Mesodermal cell (in vitro differentiated cells): ENCODE measurements at regions not wholly inside any gene's neighbourhood (a gene's known extent, or its start where the extent isn't known, plus 50 kb on each side); places are given as distances from the start of the nearest gene placed in this dataset.

Source experiments
- H3K27ac ChIP-seq: 2 replicates; pipeline ENCODE4 v1.7.0; 2013; ENCODE audit warnings: mild to moderate bottlenecking, low read depth, low read length, moderate library complexity; ENCODE audit not compliant: severe bottlenecking
- H3K36me3 ChIP-seq: 2 replicates; pipeline ENCODE4 v1.7.1; 2013; ENCODE audit warnings: mild to moderate bottlenecking, low read length, moderate library complexity; ENCODE audit not compliant: control insufficient read depth, insufficient read depth
- H3K4me1 ChIP-seq: one replicate; pipeline ENCODE4 v1.7.1; 2013; ENCODE audit warnings: mild to moderate bottlenecking, low read length; ENCODE audit not compliant: insufficient read depth, control insufficient read depth, poor library complexity, severe bottlenecking
- H3K4me3 ChIP-seq: 2 replicates; pipeline ENCODE4 v1.7.0; 2013; ENCODE audit warnings: low read length, control low read depth, mild to moderate bottlenecking; ENCODE audit not compliant: insufficient read depth, poor library complexity, severe bottlenecking; ENCODE audit errors: extremely low read depth
- H3K9me3 ChIP-seq: 2 replicates; pipeline ENCODE4 v1.7.1; 2013; ENCODE audit warnings: mild to moderate bottlenecking, low read length, moderate library complexity; ENCODE audit not compliant: control insufficient read depth
- whole genome bisulfite sequencing, 2 experiments: methylation state at CpG; one replicate each; pipeline ENCODE4 v1.1.5; 2013; ENCODE audit warnings: missing lambda C conversion rate in 2 of 2; ENCODE audit not compliant: insufficient coverage in 2 of 2; 5-methylcytosine and 5-hydroxymethylcytosine counted together

DNA sequence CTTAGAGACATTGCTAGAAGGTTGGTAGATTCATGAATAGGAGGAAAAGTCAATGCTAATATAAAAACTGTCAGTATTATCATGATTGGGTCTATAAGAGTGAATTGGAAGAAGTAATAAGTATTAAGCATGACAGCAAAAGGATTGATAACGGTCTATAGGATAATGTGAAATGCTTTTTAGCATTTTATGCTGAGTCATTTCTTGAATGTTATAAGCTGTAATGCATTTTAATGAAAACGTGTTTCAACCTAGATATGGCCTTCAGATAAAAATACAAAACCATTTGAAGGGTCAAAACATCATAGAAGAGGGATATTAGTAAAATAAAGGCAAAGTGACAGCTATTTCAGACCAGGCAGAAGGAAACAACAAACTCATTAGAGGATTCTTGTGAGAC, 353.5 kb downstream of the SH2D1A start:
- H3K4me3 ChIP-seq = no peak overlapping the region

DNA sequence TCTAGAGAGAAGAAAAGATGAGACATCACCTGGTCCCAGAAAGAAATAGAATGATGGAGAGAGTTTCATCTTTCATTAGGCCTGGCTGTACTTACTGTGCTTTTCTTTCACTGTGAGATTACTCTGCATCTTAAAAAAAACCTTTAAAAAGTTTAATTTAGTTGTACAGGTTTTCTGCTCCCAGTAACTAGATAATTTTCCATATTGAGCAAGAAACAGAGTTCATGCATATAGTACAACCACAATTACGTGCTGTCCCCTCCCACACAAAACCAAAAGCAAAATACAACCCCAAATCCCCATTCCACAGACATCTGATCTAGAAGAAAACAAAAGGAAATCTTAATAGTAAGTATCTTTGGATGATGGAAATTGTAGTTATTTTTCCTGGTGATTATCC, 371.2 kb downstream of the SH2D1A start:
- no peaks in the 10 kb centered on the region for H3K36me3 ChIP-seq
- no peaks in the 10 kb centered on the region for H3K4me1 ChIP-seq
- H3K9me3 ChIP-seq = no peaks in the 10 kb centered on the region
- H3K27ac ChIP-seq = no peak overlapping the region
- no CpG with 5 or more reads among the region's 1 CpG for WGBS, 2 experiments
- H3K4me3 ChIP-seq = no peak overlapping the region

More for the DNA sequence above, 353.5 kb downstream of the SH2D1A start:
- Histone ChIP-seq H3K4me1 (no peaks in the 10 kb centered on the region), H3K9me3 (no peaks in the 10 kb centered on the region), H3K36me3 (no peaks in the 10 kb centered on the region), H3K27ac (no peak overlapping the region)
- WGBS, 2 experiments = 83 to 100% methylated on average over 1 of the region's 2 CpGs

DNA sequence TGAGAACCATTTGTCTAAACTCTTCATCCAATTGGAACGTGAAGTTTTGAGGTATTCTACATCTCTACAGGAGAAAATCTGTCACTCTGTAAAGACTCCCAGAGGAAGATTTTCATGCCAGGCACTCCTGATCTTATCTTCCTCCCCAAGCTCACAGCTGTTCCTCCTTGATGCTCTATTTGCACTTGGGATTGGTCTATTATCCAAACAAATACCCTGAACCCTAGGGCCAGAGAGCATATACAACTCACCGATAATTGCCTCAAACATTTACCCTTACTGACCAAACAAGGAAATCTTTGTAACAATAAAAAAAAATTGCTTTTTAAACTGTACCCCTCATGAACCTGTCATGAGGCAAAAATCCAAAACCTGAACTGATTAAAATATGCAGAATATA, 372.7 kb downstream of the SH2D1A start:
- Histone ChIP-seq H3K27ac (no peak overlapping the region), H3K36me3 (no peaks in the 10 kb centered on the region), H3K4me1 (no peaks in the 10 kb centered on the region), H3K4me3 (no peak overlapping the region), H3K9me3 (no peaks in the 10 kb centered on the region)
- no CpG with 5 or more reads among the region's 2 CpGs for WGBS, 2 experiments

DNA sequence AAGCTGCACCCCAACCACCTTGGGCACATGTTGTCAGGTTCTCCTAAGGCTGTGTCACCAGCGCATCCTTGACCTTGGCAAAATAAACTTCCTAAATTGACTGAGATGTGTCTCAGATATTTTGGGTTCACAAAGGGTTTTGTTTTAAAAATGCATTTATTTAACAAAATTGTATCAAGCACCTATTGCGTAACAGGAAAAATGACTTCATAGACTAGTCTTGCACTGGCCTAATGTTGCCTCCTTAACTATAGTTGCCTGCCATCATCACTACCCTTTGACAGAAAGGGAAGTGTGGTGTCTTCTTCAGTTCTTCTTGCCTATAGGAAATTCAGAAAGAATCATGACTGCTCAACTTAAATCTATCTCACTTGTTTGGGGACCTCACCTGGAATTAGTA, 374.2 kb downstream of the SH2D1A start:
- Histone ChIP-seq H3K4me3 (no peak overlapping the region), H3K9me3 (no peaks in the 10 kb centered on the region), H3K4me1 (no peaks in the 10 kb centered on the region), H3K36me3 (no peaks in the 10 kb centered on the region), H3K27ac (no peak overlapping the region)
- WGBS, 2 experiments = no CpG with 5 or more reads among the region's 2 CpGs

DNA sequence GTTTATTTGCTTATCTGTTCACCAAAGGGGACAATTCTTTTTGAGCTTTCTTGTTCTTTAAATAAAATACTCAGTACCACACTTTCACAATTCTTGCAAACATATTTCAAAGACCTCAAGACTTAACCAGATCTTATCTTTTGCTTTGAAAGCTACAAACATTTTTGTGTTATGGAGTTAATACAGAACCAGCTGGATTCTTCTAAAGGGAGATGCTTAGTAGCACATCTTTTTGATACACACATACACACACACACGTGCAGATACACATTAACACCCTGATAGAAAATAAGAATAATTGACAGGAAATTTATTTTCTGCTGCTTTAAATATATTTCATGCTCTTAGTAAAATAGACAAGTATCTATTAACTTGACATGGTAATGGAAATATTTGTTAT, 379.1 kb downstream of the SH2D1A start:
- WGBS, 2 experiments = no CpG with 5 or more reads among the region's 1 CpG
- Histone ChIP-seq H3K36me3 (no peaks in the 10 kb centered on the region), H3K4me1 (no peaks in the 10 kb centered on the region), H3K9me3 (no peaks in the 10 kb centered on the region), H3K27ac (no peak overlapping the region), H3K4me3 (no peak overlapping the region)

DNA sequence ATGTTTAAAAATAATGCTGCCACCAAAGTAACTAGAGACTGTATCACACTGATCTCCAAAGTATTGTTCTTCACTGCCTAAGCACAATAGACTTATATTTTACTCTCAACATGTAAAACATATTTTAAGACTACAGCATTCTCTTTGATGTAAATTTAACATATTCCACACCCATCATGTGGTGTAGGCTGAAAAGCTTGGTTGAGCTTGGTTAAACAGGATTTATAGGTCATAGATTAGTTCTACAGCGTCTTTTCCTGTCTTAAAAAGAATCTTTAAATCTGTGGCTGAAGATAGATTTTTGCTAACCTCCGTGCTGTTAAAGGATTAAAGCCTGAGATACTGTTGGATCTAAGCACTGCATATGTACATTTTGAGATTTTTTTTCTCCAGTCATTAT, 379.9 kb downstream of the SH2D1A start:
- H3K36me3 ChIP-seq = no peaks in the 10 kb centered on the region
- no peaks in the 10 kb centered on the region for H3K4me1 ChIP-seq
- WGBS, 2 experiments = 100% methylated on average over 1 of the region's 2 CpGs; no CpG with 5 or more reads in 1 of the 2 experiments
- H3K27ac ChIP-seq = no peak overlapping the region
- H3K9me3 ChIP-seq = no peaks in the 10 kb centered on the region
- no peak overlapping the region for H3K4me3 ChIP-seq

DNA sequence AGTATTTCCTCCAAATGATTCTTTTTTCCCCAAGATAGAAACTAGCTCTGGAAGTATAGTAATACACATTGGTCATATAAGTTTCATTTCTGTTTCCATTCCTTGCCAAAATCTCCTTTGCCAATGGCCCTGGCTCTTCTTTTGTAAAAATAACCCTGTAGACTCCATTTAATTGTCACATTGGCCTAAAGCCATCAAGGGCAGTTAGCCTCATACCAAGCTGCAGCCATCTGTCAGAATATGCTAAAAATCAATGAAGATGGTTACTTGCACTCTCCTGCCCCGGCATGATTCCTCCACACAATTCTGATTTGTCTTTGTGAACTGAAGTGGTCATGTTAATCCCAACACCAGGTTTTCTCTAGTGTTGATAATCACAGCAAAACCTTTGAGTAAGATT, 380.5 kb downstream of the SH2D1A start:
- Histone ChIP-seq H3K4me3 (no peak overlapping the region), H3K27ac (no peak overlapping the region), H3K4me1 (no peaks in the 10 kb centered on the region), H3K36me3 (no peaks in the 10 kb centered on the region), H3K9me3 (no peaks in the 10 kb centered on the region)
- WGBS, 2 experiments = no CpG with 5 or more reads among the region's 1 CpG

DNA sequence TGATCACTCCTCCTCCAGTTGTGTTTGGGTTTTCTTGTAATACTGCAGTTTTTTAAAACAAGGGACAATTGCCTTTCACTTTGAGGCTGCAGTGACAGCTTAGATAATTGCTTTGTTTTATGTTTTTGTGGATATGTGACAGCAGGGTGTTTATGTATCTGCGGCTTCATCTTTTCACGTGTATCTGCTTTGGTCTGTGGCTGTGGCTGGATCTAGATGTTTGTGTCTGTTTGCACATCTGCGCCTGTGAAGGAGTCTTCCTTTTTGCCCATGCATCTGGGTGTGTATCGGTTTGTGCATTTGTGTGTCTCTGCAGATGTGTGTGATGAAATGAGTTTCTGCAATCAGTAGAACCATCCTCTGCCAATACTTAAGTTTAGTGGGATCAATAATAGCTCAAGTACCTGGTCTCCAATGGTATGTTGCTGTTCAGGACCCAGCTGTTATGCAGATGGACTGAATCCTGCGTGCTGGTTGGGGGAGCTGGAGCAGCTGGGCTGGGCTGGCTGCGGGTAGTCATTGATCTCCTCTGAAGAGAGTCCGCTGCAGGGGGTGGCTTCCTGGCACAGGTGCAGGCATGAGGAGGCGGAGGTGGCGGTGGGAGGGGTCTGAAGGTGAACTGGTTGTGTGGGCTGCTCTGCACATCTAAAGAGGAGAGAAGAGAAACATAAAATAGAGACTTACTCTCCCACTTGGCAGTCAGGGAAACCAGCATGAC, 390.3 kb downstream of the SH2D1A start:
- 0 to 47% methylated on average over 2 to 3 of the region's 9 CpGs for WGBS, 2 experiments
- H3K4me3 ChIP-seq = no peak overlapping the region
- no peaks in the 10 kb centered on the region for H3K36me3 ChIP-seq
- H3K9me3 ChIP-seq = no peaks in the 10 kb centered on the region
- H3K4me1 ChIP-seq = no peaks in the 10 kb centered on the region
- no peak overlapping the region for H3K27ac ChIP-seq

DNA sequence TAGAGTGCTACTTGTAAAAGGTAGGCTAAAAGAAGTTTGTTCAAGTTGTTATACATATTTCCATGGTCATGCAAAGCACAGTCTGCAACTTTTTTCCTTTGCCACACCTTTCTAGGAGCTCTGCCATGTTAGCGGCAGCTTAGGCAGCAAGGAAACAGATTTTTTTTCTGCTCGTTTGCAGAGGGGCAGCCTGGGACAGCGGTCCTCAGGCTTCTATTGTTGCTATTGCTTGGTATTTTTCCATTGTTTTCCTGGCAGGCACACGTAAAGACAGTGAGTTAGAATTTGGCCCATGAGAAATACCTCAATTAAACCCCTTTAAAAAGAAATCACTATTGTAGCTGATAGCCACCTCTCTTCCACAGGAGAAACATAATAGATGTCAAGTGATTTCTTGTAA, 391.4 kb downstream of the SH2D1A start:
- WGBS, 2 experiments = 60% methylated on average over 1 of the region's 4 CpGs; no CpG with 5 or more reads in 1 of the 2 experiments
- no peak overlapping the region for H3K27ac ChIP-seq
- H3K4me3 ChIP-seq = no peak overlapping the region
- H3K4me1 ChIP-seq = no peaks in the 10 kb centered on the region
- H3K36me3 ChIP-seq = no peaks in the 10 kb centered on the region
- H3K9me3 ChIP-seq = no peaks in the 10 kb centered on the region

DNA sequence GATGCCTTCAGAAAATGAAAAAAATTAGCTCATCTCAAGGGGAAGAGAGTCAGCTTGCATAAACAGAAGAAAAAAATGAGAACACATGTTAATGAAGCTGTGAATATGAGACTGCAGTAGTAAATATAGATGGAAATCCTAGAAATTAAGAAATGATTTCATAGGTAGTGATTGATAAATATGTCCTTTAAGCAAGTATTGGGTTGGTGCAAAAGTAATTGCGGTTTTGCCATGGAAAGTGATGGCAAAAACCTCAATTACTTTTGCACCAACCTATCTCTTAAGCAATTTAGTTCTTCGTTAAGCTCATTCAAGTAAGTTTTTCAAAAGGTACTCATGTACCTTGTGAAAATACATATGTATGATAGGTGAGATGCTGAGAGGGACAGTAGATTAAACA, 400.9 kb downstream of the SH2D1A start:
- no peak overlapping the region for H3K27ac ChIP-seq
- no CpG with 5 or more reads among the region's 2 CpGs for WGBS, 2 experiments
- H3K36me3 ChIP-seq = no peaks in the 10 kb centered on the region
- no peak overlapping the region for H3K4me3 ChIP-seq
- no peaks in the 10 kb centered on the region for H3K9me3 ChIP-seq
- H3K4me1 ChIP-seq = no peaks in the 10 kb centered on the region

DNA sequence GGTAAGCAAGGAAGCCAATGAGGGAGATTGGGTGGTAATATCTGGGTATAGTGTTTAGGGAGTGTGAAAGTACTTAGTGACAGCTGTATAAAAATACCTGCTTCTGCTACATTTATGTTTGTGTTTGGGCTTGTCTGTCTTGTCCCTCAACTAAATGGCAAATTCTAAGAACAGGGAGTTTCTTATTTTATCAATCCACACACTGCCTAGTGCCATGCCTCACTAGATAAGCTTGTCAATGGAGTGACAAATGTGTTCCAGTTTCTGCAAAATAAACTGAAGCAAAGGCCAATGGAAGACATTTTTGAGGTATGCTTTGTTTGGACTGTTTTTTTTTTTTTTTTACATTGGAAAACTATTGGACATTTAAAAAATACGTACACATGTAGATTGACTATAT, 418.0 kb downstream of the SH2D1A start:
- Histone ChIP-seq H3K9me3 (no peaks in the 10 kb centered on the region), H3K27ac (no peak overlapping the region), H3K4me3 (no peak overlapping the region), H3K4me1 (no peaks in the 10 kb centered on the region), H3K36me3 (no peaks in the 10 kb centered on the region)
- WGBS, 2 experiments = no CpG with 5 or more reads among the region's 1 CpG
